HEK293 (cell line): ENCODE measurements at regions not wholly inside any gene's neighbourhood (a gene's known extent, or its start where the extent isn't known, plus 50 kb on each side); places are given as distances from the start of the nearest gene placed in this dataset.
A peak's percentile ranks its signal among the peaks of the same experiment; 100 is the strongest.

Experiments
- CTCF ChIA-PET: fragments of 350-600 bp; formaldehyde crosslinking; extraction: SDS; loops from one replicate; lab custom pipeline; 2021; ENCODE audit warnings: antibody characterized with exemption; lab: Yijun Ruan, JAX
- POLR2A ChIA-PET: fragments of 300-600 bp; formaldehyde crosslinking; extraction: SDS; loops from one replicate; lab custom pipeline; 2020; ENCODE audit warnings: antibody characterized with exemption, inconsistent platforms; lab: Yijun Ruan, JAX
- H3K27ac ChIP-seq: fragments of 200-500 bp; sonication (Bioruptor generic); 2 replicates; pipeline ENCODE4 v1.5.1; 2014; ENCODE audit warnings: low read depth, low read length, control low read depth, inconsistent platforms; ENCODE audit errors: extremely low read depth
- H3K36me3 ChIP-seq, 2 experiments: fragments of 200-500 bp in 1 of 2; sonication (Bioruptor generic) in 1 of 2; 1 replicate in 1 of 2; 2 replicates in 1 of 2; pipeline ENCODE4 v1.5.1; 2014 to 2017; ENCODE audit warnings: inconsistent platforms in 2 of 2, low read length in 2 of 2; ENCODE audit not compliant: control insufficient read depth in 2 of 2, insufficient read depth in 1 of 2
- H3K4me1 ChIP-seq: fragments of 200-500 bp; sonication (Bioruptor generic); 2 replicates; pipeline ENCODE4 v1.5.1; 2014; ENCODE audit warnings: mild to moderate bottlenecking, low read length, inconsistent platforms; ENCODE audit not compliant: control insufficient read depth, insufficient read depth
- H3K4me3 ChIP-seq: 2 replicates; pipeline ENCODE4 v1.5.1; 2011; ENCODE audit warnings: low read depth, mild to moderate bottlenecking, control low read depth, low read length, moderate library complexity
- H3K9me3 ChIP-seq: fragments of 200-500 bp; sonication (Bioruptor generic); 2 replicates; pipeline ENCODE4 v1.5.1; 2014; ENCODE audit warnings: low read depth, low read length, inconsistent platforms; ENCODE audit not compliant: control insufficient read depth, insufficient read depth
- FEZF1 ChIP-seq: fragments of 450-650 bp; formaldehyde crosslinking; IDR thresholded peaks from 2 replicates; pipeline ENCODE4 v1.5.1; 2016; ENCODE audit warnings: missing biosample characterization, missing genetic modification characterization
- IKZF3 ChIP-seq: fragments of 450-650 bp; IDR thresholded peaks from 2 replicates; pipeline ENCODE4 v1.5.0; 2018; ENCODE audit warnings: missing biosample characterization, mild to moderate bottlenecking, missing genetic modification characterization, moderate library complexity
- PRDM10 ChIP-seq: fragments of 450-650 bp; formaldehyde crosslinking; IDR thresholded peaks from 2 replicates; pipeline ENCODE4 v1.5.1; 2016; ENCODE audit warnings: missing biosample characterization, missing genetic modification characterization
- PRDM6 ChIP-seq: fragments of 450-650 bp; formaldehyde crosslinking; IDR thresholded peaks from 2 replicates; pipeline ENCODE4 v1.5.1; 2017; ENCODE audit warnings: missing biosample characterization, missing genetic modification characterization
- SP2 ChIP-seq: fragments of 450-650 bp; formaldehyde crosslinking; IDR thresholded peaks from 2 replicates; pipeline ENCODE4 v1.5.1; 2016; ENCODE audit warnings: missing biosample characterization, missing genetic modification characterization
- ZNF174 ChIP-seq: fragments of 450-650 bp; formaldehyde crosslinking; IDR thresholded peaks from 2 replicates; pipeline ENCODE4 v1.5.0; 2017; ENCODE audit warnings: missing biosample characterization, mild to moderate bottlenecking, missing genetic modification characterization
- ZNF341 ChIP-seq: fragments of 450-650 bp; formaldehyde crosslinking; IDR thresholded peaks from 2 replicates; pipeline ENCODE4; 2016; ENCODE audit warnings: low read depth, missing biosample characterization, missing genetic modification characterization
- ZNF404 ChIP-seq: fragments of 450-650 bp; formaldehyde crosslinking; IDR thresholded peaks from 2 replicates; pipeline ENCODE4 v1.5.1; 2017; ENCODE audit warnings: missing biosample characterization, missing genetic modification characterization
- ZNF501 ChIP-seq: fragments of 450-650 bp; formaldehyde crosslinking; IDR thresholded peaks from 2 replicates; pipeline ENCODE4 v1.5.1; 2016; ENCODE audit warnings: missing biosample characterization, missing genetic modification characterization
- ZNF529 ChIP-seq: fragments of 450-650 bp; formaldehyde crosslinking; IDR thresholded peaks from 2 replicates; pipeline ENCODE4 v1.5.1; 2017; ENCODE audit warnings: missing genetic modification characterization, missing biosample characterization; ENCODE audit not compliant: insufficient replicate concordance
- ZNF555 ChIP-seq: fragments of 450-650 bp; formaldehyde crosslinking; conservative IDR thresholded peaks from 2 replicates; pipeline ENCODE4 v1.5.1; 2017; ENCODE audit warnings: missing biosample characterization, mild to moderate bottlenecking, missing genetic modification characterization, inconsistent platforms
- ZNF624 ChIP-seq: fragments of 450-650 bp; formaldehyde crosslinking; IDR thresholded peaks from 2 replicates; pipeline ENCODE4 v1.5.1; 2017; ENCODE audit warnings: missing biosample characterization, missing genetic modification characterization
- ZNF629 ChIP-seq: fragments of 450-650 bp; formaldehyde crosslinking; IDR thresholded peaks from 2 replicates; pipeline ENCODE4 v1.5.1; 2017; ENCODE audit warnings: missing biosample characterization, missing genetic modification characterization
- ZNF791 ChIP-seq: fragments of 450-650 bp; formaldehyde crosslinking; IDR thresholded peaks from 2 replicates; pipeline ENCODE4 v1.5.1; 2016; ENCODE audit warnings: missing biosample characterization, missing genetic modification characterization
- TF ChIP-seq, protein P1 (sequence below): fragments of 450-650 bp; formaldehyde crosslinking; IDR thresholded peaks from 2 replicates; pipeline ENCODE4 v1.5.1; 2016; ENCODE audit warnings: missing biosample characterization, missing genetic modification characterization

DNA sequence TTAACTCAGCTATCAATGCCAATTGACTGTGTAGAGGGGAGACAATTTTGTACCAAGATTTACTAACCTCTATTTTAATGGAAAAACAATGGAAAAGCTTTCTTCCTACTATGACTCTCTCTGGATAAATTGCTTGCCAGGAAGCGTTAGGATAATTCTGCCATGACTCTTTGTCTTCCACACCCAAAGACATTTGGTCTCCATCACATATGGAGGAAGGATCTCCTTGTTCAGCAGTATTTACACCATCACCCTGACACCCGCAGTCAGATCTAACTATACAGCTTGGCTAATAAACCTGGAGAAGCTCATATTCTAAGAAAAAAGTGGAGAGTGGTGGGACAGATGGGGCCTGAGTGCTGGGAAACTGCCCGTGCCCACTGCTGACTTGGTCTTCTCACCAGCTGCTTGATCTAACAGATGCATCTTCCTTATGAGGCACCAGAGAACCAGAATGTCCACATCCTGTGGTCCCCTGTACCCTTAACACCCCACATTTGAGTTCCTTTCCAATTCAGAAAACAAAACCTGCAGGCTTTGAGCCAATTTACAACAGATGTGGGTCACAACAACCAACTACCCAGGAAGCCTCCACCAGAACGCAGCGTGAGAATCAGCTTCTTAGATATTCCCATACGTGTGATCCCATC, 154.0 kb downstream of the DAD1 start:
- ChIA-PET CTCF (interaction anchor here (0.6 to 1.8 kb wide), 5 partner anchors 11 to 297 kb away, joined by 3 to 9 read pairs (median 3); no protein-coding TSS in a partner anchor), POLR2A (no interaction called here)
- H3K4me1 ChIP-seq: peaks cover 18% of the 10 kb centered on the region

GRCh38 chr14:22434030-22434429, 155.0 kb downstream of the DAD1 start:
- no peak overlapping the region for H3K27ac ChIP-seq
- CTCF ChIA-PET: interaction anchor here (0.6 to 1.8 kb wide), 3 partner anchors 14 to 38 kb away, joined by 3 to 9 read pairs (median 3); no protein-coding TSS in a partner anchor
- POLR2A ChIA-PET: no interaction called here

More for the DNA sequence above, 154.0 kb downstream of the DAD1 start:
- TF ChIP-seq ZNF501 (tag by site-specific recombination): no peak
- no peak for TF ChIP-seq ZNF174 (tag by site-specific recombination)
- TF ChIP-seq, protein P1, sequence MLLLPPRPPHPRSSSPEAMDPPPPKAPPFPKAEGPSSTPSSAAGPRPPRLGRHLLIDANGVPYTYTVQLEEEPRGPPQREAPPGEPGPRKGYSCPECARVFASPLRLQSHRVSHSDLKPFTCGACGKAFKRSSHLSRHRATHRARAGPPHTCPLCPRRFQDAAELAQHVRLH (tag by site-specific recombination): no peak
- no peak for TF ChIP-seq ZNF529
- TF ChIP-seq FEZF1 (tag by site-specific recombination): no peak
- TF ChIP-seq, all 188 proteins: peak for 0
- Histone ChIP-seq H3K9me3 (no peaks in the 10 kb centered on the region; the same call in 1 of the 2 replicates), H3K36me3 (no peaks in the 10 kb centered on the region), H3K4me3 (no peak overlapping the region), H3K27ac (no peak overlapping the region)

DNA sequence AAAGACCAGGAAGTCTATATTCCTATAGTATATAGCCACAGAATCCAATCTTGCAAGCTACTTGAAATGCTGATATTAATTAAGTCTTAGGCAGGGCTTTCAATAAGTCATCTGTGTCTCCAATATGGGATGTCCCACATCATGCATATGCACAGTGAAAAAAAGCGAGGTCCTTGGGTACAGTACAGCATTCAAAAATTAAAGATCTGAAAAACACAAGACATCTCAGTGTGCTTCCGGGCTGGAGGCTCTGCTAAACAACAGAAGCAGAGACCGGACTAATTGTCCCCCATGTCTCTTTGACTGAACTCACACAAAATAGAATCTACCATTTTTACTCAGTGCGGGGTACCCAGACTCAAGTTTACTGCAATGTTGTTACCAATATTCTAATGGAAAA, 156.0 kb downstream of the DAD1 start:
- Histone ChIP-seq H3K4me3 (no peak overlapping the region), H3K4me1 (peaks cover 22% of the 10 kb centered on the region), H3K36me3 (no peaks in the 10 kb centered on the region), H3K9me3 (no peaks in the 10 kb centered on the region; the same call in 1 of the 2 replicates), H3K27ac (peak overlapping the region; percentile 51; the same call in 1 of the 2 replicates)
- TF ChIP-seq ZNF404 (tag by site-specific recombination): no peak
- peak; percentile 62 for TF ChIP-seq PRDM10 (tag by site-specific recombination)
- ChIA-PET POLR2A (no interaction called here), CTCF (interaction anchor here (1.0 to 1.2 kb wide), 2 partner anchors 12 to 15 kb away, joined by 3 to 6 read pairs; no protein-coding TSS in a partner anchor)

More at GRCh38 chr14:22434030-22434429, 155.0 kb downstream of the DAD1 start:
- no peak for TF ChIP-seq ZNF555 (tag by site-specific recombination)
- TF ChIP-seq SP2 (tag by site-specific recombination): no peak
- no peak for TF ChIP-seq ZNF174 (tag by site-specific recombination)
- no peak for TF ChIP-seq ZNF624 (tag by site-specific recombination)
- no peaks in the 10 kb centered on the region; the same call in 1 of the 2 replicates for H3K9me3 ChIP-seq
- no peaks in the 10 kb centered on the region for H3K36me3 ChIP-seq
- H3K4me1 ChIP-seq: peaks cover 19% of the 10 kb centered on the region
- H3K4me3 ChIP-seq: no peak overlapping the region

- no peaks in the 10 kb centered on the region; the same call in 1 of the 2 replicates for H3K9me3 ChIP-seq
- H3K36me3 ChIP-seq: no peaks in the 10 kb centered on the region
- ChIA-PET POLR2A (interaction anchor here (1.2 kb wide), 1 partner anchor 11 kb away, joined by 3 read pairs; no protein-coding TSS in a partner anchor), CTCF (interaction anchor here (0.6 to 1.4 kb wide), 6 partner anchors 12 to 138 kb away, joined by 3 to 6 read pairs (median 4); no protein-coding TSS in a partner anchor)
- peaks cover 22% of the 10 kb centered on the region for H3K4me1 ChIP-seq
- peak overlapping the region; percentile 51 for H3K27ac ChIP-seq
- no peak overlapping the region for H3K4me3 ChIP-seq
- no peak for TF ChIP-seq ZNF341
- TF ChIP-seq, protein P1 (tag by site-specific recombination): 0 out of 2 replicates have a peak, but pooled peaks have one; percentile 59
- peak; percentile 19; the same call in 1 of the 2 replicates for TF ChIP-seq IKZF3 (tag by site-specific recombination)
- peak; percentile 88 for TF ChIP-seq PRDM6 (tag by site-specific recombination)
- 0 out of 2 replicates have a peak, but pooled peaks have one; percentile 20 for TF ChIP-seq ZNF629
- TF ChIP-seq FEZF1 (tag by site-specific recombination): 0 out of 2 replicates have a peak, but pooled peaks have one; percentile 10
- peak; percentile 28; the same call in 1 of the 2 replicates for TF ChIP-seq ZNF791
Observed at GRCh38 chr14:22432348-22432976, 156.6 kb downstream of the DAD1 start.
